OCI-LY3 (cell line): ENCODE measurements at regions not wholly inside any gene's neighbourhood (a gene's known extent, or its start where the extent isn't known, plus 50 kb on each side); places are given as distances from the start of the nearest gene placed in this dataset.

ENCODE experiments used
- H2AFZ ChIP-seq: fragments of 200-600, 300-600 bp; shearing (Covaris generic); 2 replicates; pipeline ENCODE4 v1.6.0; 2014; ENCODE audit warnings: antibody characterized with exemption, low read depth, low read length
- H3K27ac ChIP-seq: fragments of 200-600, 300-600 bp; sonication (generic); 2 replicates; pipeline ENCODE4 v1.5.1; 2014; ENCODE audit warnings: mild to moderate bottlenecking, low read length, moderate library complexity, mixed read lengths
- H3K27me3 ChIP-seq: fragments of 200-600, 300-600 bp; sonication (generic); 2 replicates; pipeline ENCODE4 v1.6.1; 2014; ENCODE audit warnings: low read depth, low read length, mixed read lengths
- H3K36me3 ChIP-seq: fragments of 200-600, 300-600 bp; sonication (generic); replicated peaks from 2 replicates; pipeline ENCODE3; 2014; ENCODE audit warnings: low read depth, low read length, mixed read lengths
- H3K4me1 ChIP-seq: fragments of 300-600, 200-600 bp; sonication (generic); 2 replicates; pipeline ENCODE4 v1.6.1; 2014; ENCODE audit warnings: low read length, mixed read lengths
- H3K4me2 ChIP-seq: fragments of 200-600, 300-600 bp; sonication (generic); 2 replicates; pipeline ENCODE4 v1.6.1; 2014; ENCODE audit warnings: low read length, mixed read lengths
- H3K4me3 ChIP-seq: fragments of 300-600, 200-600 bp; sonication (generic); 2 replicates; pipeline ENCODE4 v1.5.1; 2014; ENCODE audit warnings: antibody characterized with exemption, mild to moderate bottlenecking, low read length, moderate library complexity
- H3K79me2 ChIP-seq: fragments of 300-600, 200-600 bp; shearing (Covaris generic); 2 replicates; pipeline ENCODE4 v1.6.1; 2014; ENCODE audit warnings: mild to moderate bottlenecking, low read length, mixed read lengths
- H3K9ac ChIP-seq: fragments of 300-600, 200-600 bp; shearing (Covaris generic); 2 replicates; pipeline ENCODE4 v1.6.0; 2014; ENCODE audit warnings: mild to moderate bottlenecking, low read length, moderate library complexity
- H3K9me3 ChIP-seq: fragments of 200-600, 300-600 bp; shearing (Covaris generic); 2 replicates; pipeline ENCODE4 v1.6.1; 2014; ENCODE audit warnings: low read length, mixed read lengths; ENCODE audit not compliant: insufficient read depth
- H4K20me1 ChIP-seq: fragments of 200-600, 300-600 bp; sonication (generic); 2 replicates; pipeline ENCODE4 v1.6.1; 2016; ENCODE audit warnings: low read length, mixed read lengths; ENCODE audit not compliant: insufficient read depth
- EZH2phosphoT487 ChIP-seq: fragments of 200-600 bp; shearing (Covaris generic); IDR thresholded peaks from 2 replicates; pipeline ENCODE4 v1.6.1; 2018; ENCODE audit warnings: antibody characterized with exemption, mixed run types, low read depth
- TF ChIP-seq, protein P1 (sequence below): fragments of 200-600, 300-600 bp; sonication (generic); IDR thresholded peaks from 2 replicates; pipeline ENCODE4 v1.5.1; 2014; ENCODE audit warnings: antibody characterized with exemption, low read length, low read depth

- H3K4me3 ChIP-seq, result no peak overlapping the region
- H3K9me3 ChIP-seq, result no peaks in the 10 kb centered on the region
- H4K20me1 ChIP-seq, result no peaks in the 10 kb centered on the region
- no peak overlapping the region for H3K27ac ChIP-seq
- H3K4me2 ChIP-seq, result no peak overlapping the region
- no peaks in the 10 kb centered on the region for H3K4me1 ChIP-seq
- TF ChIP-seq, protein P1, sequence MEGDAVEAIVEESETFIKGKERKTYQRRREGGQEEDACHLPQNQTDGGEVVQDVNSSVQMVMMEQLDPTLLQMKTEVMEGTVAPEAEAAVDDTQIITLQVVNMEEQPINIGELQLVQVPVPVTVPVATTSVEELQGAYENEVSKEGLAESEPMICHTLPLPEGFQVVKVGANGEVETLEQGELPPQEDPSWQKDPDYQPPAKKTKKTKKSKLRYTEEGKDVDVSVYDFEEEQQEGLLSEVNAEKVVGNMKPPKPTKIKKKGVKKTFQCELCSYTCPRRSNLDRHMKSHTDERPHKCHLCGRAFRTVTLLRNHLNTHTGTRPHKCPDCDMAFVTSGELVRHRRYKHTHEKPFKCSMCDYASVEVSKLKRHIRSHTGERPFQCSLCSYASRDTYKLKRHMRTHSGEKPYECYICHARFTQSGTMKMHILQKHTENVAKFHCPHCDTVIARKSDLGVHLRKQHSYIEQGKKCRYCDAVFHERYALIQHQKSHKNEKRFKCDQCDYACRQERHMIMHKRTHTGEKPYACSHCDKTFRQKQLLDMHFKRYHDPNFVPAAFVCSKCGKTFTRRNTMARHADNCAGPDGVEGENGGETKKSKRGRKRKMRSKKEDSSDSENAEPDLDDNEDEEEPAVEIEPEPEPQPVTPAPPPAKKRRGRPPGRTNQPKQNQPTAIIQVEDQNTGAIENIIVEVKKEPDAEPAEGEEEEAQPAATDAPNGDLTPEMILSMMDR, result no peak
- TF ChIP-seq EZH2phosphoT487, result no peak
- H3K79me2 ChIP-seq, result no peaks in the 10 kb centered on the region
- no peak overlapping the region for H3K9ac ChIP-seq
- no peak overlapping the region for H2AFZ ChIP-seq
- no peaks in the 10 kb centered on the region for H3K36me3 ChIP-seq
- H3K27me3 ChIP-seq, result no peaks in the 10 kb centered on the region
Measured at GRCh38 chr9:23543419-23543818, 282.6 kb downstream of the ELAVL2 start.

DNA sequence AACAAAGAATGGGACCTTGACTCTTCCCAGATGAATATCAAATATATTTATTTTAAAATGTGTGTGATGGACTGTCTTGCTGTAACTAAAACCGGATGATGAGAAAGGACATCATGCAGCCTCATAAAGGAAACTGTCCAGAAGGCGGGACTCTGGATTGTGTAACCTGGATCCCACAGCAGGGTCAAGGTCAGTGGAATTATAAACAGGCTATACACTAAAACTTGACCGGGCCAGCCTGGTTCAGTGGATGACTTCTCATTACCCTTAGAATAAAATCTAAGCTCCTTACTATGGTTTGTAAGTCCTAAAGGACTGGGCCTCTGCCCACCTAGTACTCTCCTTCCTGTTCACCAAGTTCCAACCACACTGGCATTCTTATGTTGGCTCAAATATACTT lies 280.3 kb downstream of the ELAVL2 start:
- no peak overlapping the region for H3K4me2 ChIP-seq
- no peak overlapping the region for H3K27ac ChIP-seq
- no peaks in the 10 kb centered on the region for H4K20me1 ChIP-seq
- no peak overlapping the region for H3K9ac ChIP-seq
- no peaks in the 10 kb centered on the region for H3K36me3 ChIP-seq
- no peaks in the 10 kb centered on the region for H3K27me3 ChIP-seq
- no peaks in the 10 kb centered on the region for H3K4me1 ChIP-seq
- no peak for TF ChIP-seq EZH2phosphoT487
- TF ChIP-seq, protein P1, result no peak
- no peak overlapping the region for H2AFZ ChIP-seq
- no peaks in the 10 kb centered on the region for H3K9me3 ChIP-seq
- H3K79me2 ChIP-seq, result no peaks in the 10 kb centered on the region
- H3K4me3 ChIP-seq, result no peak overlapping the region

GRCh38 chr9:23551311-23551721 lies 274.7 kb downstream of the ELAVL2 start:
- H3K4me1 ChIP-seq, result peaks cover 15% of the 10 kb centered on the region
- 0 out of 2 replicates have a peak overlapping the region, but pooled peaks have one; percentile 15 for H3K27ac ChIP-seq
- H4K20me1 ChIP-seq, result no peaks in the 10 kb centered on the region
- H3K79me2 ChIP-seq, result no peaks in the 10 kb centered on the region
- no peak for TF ChIP-seq EZH2phosphoT487
- TF ChIP-seq, protein P1, result no peak
- H3K36me3 ChIP-seq, result no peaks in the 10 kb centered on the region
- 0 out of 2 replicates have a peak overlapping the region, but pooled peaks have one; percentile 19 for H3K4me2 ChIP-seq
- no peaks in the 10 kb centered on the region for H3K9me3 ChIP-seq
- no peak overlapping the region for H3K9ac ChIP-seq
- no peaks in the 10 kb centered on the region for H3K27me3 ChIP-seq
- H3K4me3 ChIP-seq, result no peak overlapping the region
- no peak overlapping the region for H2AFZ ChIP-seq

DNA sequence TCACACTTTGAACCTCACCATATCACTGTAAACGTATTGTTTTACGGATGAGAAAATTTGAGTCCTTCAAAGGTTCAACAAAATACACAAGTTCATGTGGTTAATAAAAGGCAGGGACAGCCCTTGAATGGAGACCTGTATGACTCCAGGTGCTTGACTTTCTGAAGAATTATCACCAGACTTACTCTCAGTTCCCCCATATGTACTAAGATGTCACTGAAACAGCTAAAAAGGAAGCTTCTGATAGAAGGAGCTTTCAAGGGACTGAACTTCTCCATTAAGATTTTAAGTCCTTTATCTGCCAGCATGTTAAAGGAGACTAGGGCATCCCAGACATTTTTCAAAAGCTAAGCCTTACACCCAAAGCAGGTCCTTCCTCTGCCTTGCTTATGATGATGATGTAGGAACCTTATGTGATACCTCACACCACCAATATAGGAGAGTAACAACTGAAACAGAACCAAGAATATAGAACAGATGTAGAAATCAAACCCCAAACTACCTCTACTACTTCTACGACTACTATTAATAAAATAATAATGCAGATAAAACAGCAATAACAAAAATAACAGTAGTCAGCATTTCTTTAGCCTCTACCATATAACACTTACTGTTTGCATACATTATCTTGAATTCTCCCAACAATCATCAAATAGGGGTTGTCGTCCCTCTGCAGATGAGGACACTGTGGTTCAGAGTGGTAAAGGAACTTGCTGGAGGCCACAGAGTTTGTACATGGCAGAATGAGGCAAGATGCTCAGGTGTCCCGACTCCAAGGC lies 273.9 kb downstream of the ELAVL2 start:
- no peak overlapping the region for H2AFZ ChIP-seq
- H3K4me2 ChIP-seq, result peak overlapping the region; percentile 19; the same call in 1 of the 2 replicates
- H3K27ac ChIP-seq, result peak overlapping the region; percentile 15; the same call in 1 of the 2 replicates
- H4K20me1 ChIP-seq, result no peaks in the 10 kb centered on the region
- peaks cover 15% of the 10 kb centered on the region for H3K4me1 ChIP-seq
- H3K27me3 ChIP-seq, result no peaks in the 10 kb centered on the region
- H3K9me3 ChIP-seq, result no peaks in the 10 kb centered on the region
- no peaks in the 10 kb centered on the region for H3K36me3 ChIP-seq
- no peaks in the 10 kb centered on the region for H3K79me2 ChIP-seq
- no peak overlapping the region for H3K4me3 ChIP-seq
- no peak overlapping the region for H3K9ac ChIP-seq
- no peak for TF ChIP-seq EZH2phosphoT487
- TF ChIP-seq, protein P1, result no peak
